ENCODE measurements at regions not wholly inside any gene's neighbourhood (a gene's known extent, or its start where the extent isn't known, plus 50 kb on each side); places are given as distances from the start of the nearest gene placed in this dataset.

- TF ChIP-seq CTCF (conservative IDR thresholded peaks at IDR 0.05; ENCODE audit: low read depth in 2 of 2) (no peak), EZH2phosphoT487 (IDR thresholded peaks at IDR 0.05; ENCODE audit: unreplicated experiment) (no peak), POLR2AphosphoS5 (IDR thresholded peaks at IDR 0.05; ENCODE audit: low read depth) (no peak), ZNF114 (CRISPR knock-in tag; IDR thresholded peaks at IDR 0.05) (no peak), ZNF331 (CRISPR knock-in tag; IDR thresholded peaks at IDR 0.05; ENCODE audit: low read depth) (no peak), EZH2 (IDR thresholded peaks at IDR 0.05; ENCODE audit: low read depth, unreplicated experiment) (no peak), REST (IDR thresholded peaks at IDR 0.05; ENCODE audit: unreplicated experiment) (no peak), JUNB (IDR thresholded peaks at IDR 0.05; ENCODE audit: unreplicated experiment) (no peak), CREB1 (CRISPR knock-in tag; IDR thresholded peaks at IDR 0.05; ENCODE audit: low read depth) (no peak), STAT1 (IDR thresholded peaks at IDR 0.05; ENCODE audit: unreplicated experiment) (no peak)
Measured at GRCh38 chr16:55073830-55074229, 143.2 kb downstream of the IRX5 start.
